Chondrocyte (in vitro differentiated cells): ENCODE measurements at regions not wholly inside any gene's neighbourhood (a gene's known extent, or its start where the extent isn't known, plus 50 kb on each side); places are given as distances from the start of the nearest gene placed in this dataset.

Experiments used
- DNase-seq: peaks from one replicate; pipeline ENCODE4 v3.0.0; 2021; ENCODE audit warnings: mixed read lengths, low spot score
- H3K27ac Mint-ChIP-seq: one replicate; pipeline ENCODE4 v1.8.0; 2021; ENCODE audit warnings: mild to moderate bottlenecking, moderate library complexity, mixed read lengths; ENCODE audit not compliant: unreplicated experiment
- H3K27me3 Mint-ChIP-seq: 2 replicates; pipeline ENCODE4 v1.8.0; 2021; ENCODE audit warnings: low read depth, mixed read lengths
- H3K36me3 Mint-ChIP-seq: 2 replicates; pipeline ENCODE4 v1.8.0; 2021; ENCODE audit warnings: low read depth, mixed read lengths
- H3K4me1 Mint-ChIP-seq: 2 replicates; pipeline ENCODE4 v1.8.0; 2021; ENCODE audit warnings: low read depth, mild to moderate bottlenecking, mixed read lengths
- H3K4me3 Mint-ChIP-seq: one replicate; pipeline ENCODE4 v1.8.0; 2021; ENCODE audit warnings: mild to moderate bottlenecking, moderate library complexity, mixed read lengths; ENCODE audit not compliant: unreplicated experiment
- H3K9me3 Mint-ChIP-seq: 2 replicates; pipeline ENCODE4 v1.8.0; 2021; ENCODE audit warnings: low read depth, mixed read lengths
- CTCF ChIP-seq: fragments of 200-600 bp; sonication (generic); IDR thresholded peaks from 2 replicates; pipeline ENCODE4 v1.5.0; 2021; ENCODE audit warnings: antibody characterized with exemption, mild to moderate bottlenecking, moderate library complexity

- TF ChIP-seq CTCF = no peak
- no peak for DNase-seq
- no peak overlapping the region for H3K4me3 Mint-ChIP-seq
- no peak overlapping the region for H3K27ac Mint-ChIP-seq
- peaks cover 18% of the 10 kb centered on the region for H3K27me3 Mint-ChIP-seq
- H3K36me3 Mint-ChIP-seq = peaks cover 17% of the 10 kb centered on the region
- peaks cover 23% of the 10 kb centered on the region for H3K4me1 Mint-ChIP-seq
- peaks cover 27% of the 10 kb centered on the region for H3K9me3 Mint-ChIP-seq
Measured at GRCh38 chr2:105498281-105498846, 99.5 kb upstream of the FHL2 start.

DNA sequence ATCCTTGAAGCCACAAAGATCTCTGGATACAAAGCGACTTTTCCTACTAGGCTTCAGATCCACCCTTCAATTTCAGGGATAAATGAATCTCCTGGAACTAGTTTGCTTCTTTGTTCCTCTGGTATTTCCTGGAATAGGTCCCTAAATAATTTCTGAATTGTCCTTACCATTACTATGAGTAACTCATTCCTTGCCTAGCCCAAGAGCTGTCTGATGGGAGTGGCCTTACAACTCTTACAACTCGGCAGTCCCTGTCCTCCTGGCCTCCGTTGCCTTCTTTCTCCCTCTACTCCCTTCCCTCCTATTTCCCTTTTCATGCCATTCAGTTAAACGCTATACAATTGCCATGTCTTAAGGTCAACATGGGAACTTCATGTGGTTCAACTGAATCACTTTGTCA, 98.2 kb upstream of the FHL2 start:
- no peak overlapping the region for H3K27ac Mint-ChIP-seq
- H3K4me3 Mint-ChIP-seq = no peak overlapping the region
- H3K36me3 Mint-ChIP-seq = peaks cover 27% of the 10 kb centered on the region
- H3K27me3 Mint-ChIP-seq = peaks cover 22% of the 10 kb centered on the region
- H3K9me3 Mint-ChIP-seq = peaks cover 38% of the 10 kb centered on the region
- peaks cover 23% of the 10 kb centered on the region for H3K4me1 Mint-ChIP-seq
- TF ChIP-seq CTCF = no peak
- DNase-seq = no peak

- peaks cover 41% of the 10 kb centered on the region for H3K9me3 Mint-ChIP-seq
- no peak for TF ChIP-seq CTCF
- peaks cover 23% of the 10 kb centered on the region for H3K4me1 Mint-ChIP-seq
- H3K27ac Mint-ChIP-seq = peak overlapping the region; percentile 1
- no peak for DNase-seq
- H3K4me3 Mint-ChIP-seq = no peak overlapping the region
- peaks cover 27% of the 10 kb centered on the region for H3K27me3 Mint-ChIP-seq
- H3K36me3 Mint-ChIP-seq = peaks cover 31% of the 10 kb centered on the region
Measured at GRCh38 chr2:105496271-105496670, 97.4 kb upstream of the FHL2 start.

DNA sequence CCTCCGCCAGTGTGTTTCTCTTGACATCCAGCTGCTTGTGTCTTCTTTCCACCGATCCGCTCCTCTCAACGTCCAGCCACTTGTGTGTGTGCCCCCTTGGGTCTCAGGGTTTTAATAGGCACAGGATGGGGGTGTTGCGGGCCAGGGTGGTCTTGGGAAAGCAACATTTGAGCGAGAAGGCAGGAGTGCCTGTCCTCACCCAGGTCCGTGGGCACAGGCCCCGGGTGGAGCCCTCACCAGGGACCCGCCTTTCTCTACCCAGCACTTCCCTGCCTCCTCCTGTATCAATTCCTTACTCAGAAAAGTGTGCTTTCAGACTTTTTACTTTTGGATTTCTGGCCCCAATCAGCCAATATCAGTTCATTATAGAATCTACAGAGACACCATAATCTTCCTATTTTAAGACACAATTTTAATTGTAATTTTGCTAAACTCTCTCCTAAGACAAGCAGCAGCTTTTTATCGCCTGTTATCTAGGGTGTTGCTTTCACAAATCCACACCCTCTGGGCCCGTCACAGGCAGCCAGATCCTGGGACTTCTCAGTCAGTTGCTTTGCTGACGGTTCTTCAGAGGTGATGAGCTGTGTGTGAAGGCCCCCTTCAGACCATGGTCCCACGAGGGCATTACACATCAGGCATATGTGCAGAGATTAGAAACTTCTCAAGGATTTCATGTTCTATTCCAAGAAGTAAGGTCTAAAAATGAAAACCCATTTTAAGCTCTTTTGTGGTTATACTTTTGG, 96.0 kb upstream of the FHL2 start:
- H3K27me3 Mint-ChIP-seq = peaks cover 29% of the 10 kb centered on the region
- no peak for TF ChIP-seq CTCF
- no peak overlapping the region for H3K27ac Mint-ChIP-seq
- peaks cover 24% of the 10 kb centered on the region for H3K4me1 Mint-ChIP-seq
- DNase-seq = no peak
- H3K36me3 Mint-ChIP-seq = peaks cover 28% of the 10 kb centered on the region
- no peak overlapping the region for H3K4me3 Mint-ChIP-seq
- H3K9me3 Mint-ChIP-seq = peaks cover 36% of the 10 kb centered on the region

- no peak overlapping the region for H3K4me3 Mint-ChIP-seq
- no peak overlapping the region for H3K27ac Mint-ChIP-seq
- no peak for DNase-seq
- H3K36me3 Mint-ChIP-seq = peaks cover 20% of the 10 kb centered on the region
- TF ChIP-seq CTCF = no peak
- peaks cover 35% of the 10 kb centered on the region for H3K4me1 Mint-ChIP-seq
- peaks cover 30% of the 10 kb centered on the region for H3K9me3 Mint-ChIP-seq
- peaks cover 27% of the 10 kb centered on the region for H3K27me3 Mint-ChIP-seq
Measured at GRCh38 chr2:105490956-105491355, 92.1 kb upstream of the FHL2 start.
